Liver (tissue), 3 donors: ENCODE measurements at regions not wholly inside any gene's neighbourhood (a gene's known extent, or its start where the extent isn't known, plus 50 kb on each side); places are given as distances from the start of the nearest gene placed in this dataset.

Source experiments
- FOXA1 ChIP-seq: IDR thresholded peaks from 2 replicates; pipeline ENCODE4 v1.6.1; 2016; ENCODE audit warnings: antibody characterized with exemption
- JUND ChIP-seq, 2 donors: IDR thresholded peaks; 2 replicates each; pipeline ENCODE4 v1.6.1; 2016; ENCODE audit warnings: antibody characterized with exemption in 2 of 2
- RAD21 ChIP-seq, 2 donors: IDR thresholded peaks; 2 replicates each; pipeline ENCODE4 v1.6.1; 2016; ENCODE audit warnings: antibody characterized with exemption in 2 of 2, mild to moderate bottlenecking in 2 of 2
- REST ChIP-seq: IDR thresholded peaks from 2 replicates; pipeline ENCODE4 v1.6.1; 2016; ENCODE audit warnings: antibody characterized with exemption, mild to moderate bottlenecking
- SP1 ChIP-seq: IDR thresholded peaks from 2 replicates; pipeline ENCODE4 v1.6.1; 2018; ENCODE audit warnings: antibody characterized with exemption, mild to moderate bottlenecking
- TAF1 ChIP-seq: conservative IDR thresholded peaks from 2 replicates; pipeline ENCODE4 v1.6.1; 2016; ENCODE audit warnings: antibody characterized with exemption, mild to moderate bottlenecking
- YY1 ChIP-seq: IDR thresholded peaks from 2 replicates; pipeline ENCODE4 v1.6.1; 2016; ENCODE audit warnings: antibody characterized with exemption, mild to moderate bottlenecking
- TF ChIP-seq, protein P1 (sequence below): fragments of 150-350 bp; IDR thresholded peaks from 2 replicates; pipeline ENCODE4 v1.5.1; 2017; ENCODE audit warnings: improper control_type of control experiment, low read depth, low read length; ENCODE audit not compliant: missing input control
- TF ChIP-seq, protein P2 (sequence below): IDR thresholded peaks from 2 replicates; pipeline ENCODE4 v1.6.1; 2016; ENCODE audit warnings: antibody characterized with exemption
- TF ChIP-seq, protein P3 (sequence below): IDR thresholded peaks from 2 replicates; pipeline ENCODE4 v1.6.1; 2016; ENCODE audit warnings: antibody characterized with exemption
- TF ChIP-seq, protein P4 (sequence below): IDR thresholded peaks from 2 replicates; pipeline ENCODE4 v1.6.1; 2016; ENCODE audit warnings: antibody characterized with exemption
- donor health status: healthy.
- donor health status: healthy.

DNA sequence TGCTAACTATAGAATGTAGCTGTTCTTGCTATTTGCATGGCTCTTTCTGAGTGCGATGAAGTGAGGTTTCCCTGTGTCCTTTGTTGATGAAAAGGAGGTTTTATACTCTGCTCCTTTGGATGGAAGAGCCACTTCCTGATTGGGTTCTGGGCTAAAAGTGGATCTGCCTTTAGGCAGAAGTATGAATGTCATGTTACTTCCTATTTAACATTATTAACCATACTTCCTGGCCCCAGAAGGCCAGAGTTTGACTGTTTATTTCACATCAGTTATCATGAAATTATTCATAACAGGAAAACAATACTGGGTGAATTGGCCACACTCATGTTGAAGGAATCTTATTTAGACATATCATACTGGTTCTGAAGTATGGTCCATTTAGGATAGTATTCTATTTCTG lies 386.2 kb downstream of the PCDH7 start:
- TF ChIP-seq, protein P1, sequence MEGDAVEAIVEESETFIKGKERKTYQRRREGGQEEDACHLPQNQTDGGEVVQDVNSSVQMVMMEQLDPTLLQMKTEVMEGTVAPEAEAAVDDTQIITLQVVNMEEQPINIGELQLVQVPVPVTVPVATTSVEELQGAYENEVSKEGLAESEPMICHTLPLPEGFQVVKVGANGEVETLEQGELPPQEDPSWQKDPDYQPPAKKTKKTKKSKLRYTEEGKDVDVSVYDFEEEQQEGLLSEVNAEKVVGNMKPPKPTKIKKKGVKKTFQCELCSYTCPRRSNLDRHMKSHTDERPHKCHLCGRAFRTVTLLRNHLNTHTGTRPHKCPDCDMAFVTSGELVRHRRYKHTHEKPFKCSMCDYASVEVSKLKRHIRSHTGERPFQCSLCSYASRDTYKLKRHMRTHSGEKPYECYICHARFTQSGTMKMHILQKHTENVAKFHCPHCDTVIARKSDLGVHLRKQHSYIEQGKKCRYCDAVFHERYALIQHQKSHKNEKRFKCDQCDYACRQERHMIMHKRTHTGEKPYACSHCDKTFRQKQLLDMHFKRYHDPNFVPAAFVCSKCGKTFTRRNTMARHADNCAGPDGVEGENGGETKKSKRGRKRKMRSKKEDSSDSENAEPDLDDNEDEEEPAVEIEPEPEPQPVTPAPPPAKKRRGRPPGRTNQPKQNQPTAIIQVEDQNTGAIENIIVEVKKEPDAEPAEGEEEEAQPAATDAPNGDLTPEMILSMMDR: no peak
- TF ChIP-seq TAF1: no peak
- TF ChIP-seq, protein P2, sequence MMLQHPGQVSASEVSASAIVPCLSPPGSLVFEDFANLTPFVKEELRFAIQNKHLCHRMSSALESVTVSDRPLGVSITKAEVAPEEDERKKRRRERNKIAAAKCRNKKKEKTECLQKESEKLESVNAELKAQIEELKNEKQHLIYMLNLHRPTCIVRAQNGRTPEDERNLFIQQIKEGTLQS: no peak
- no peak for TF ChIP-seq RAD21 (IDR thresholded peaks at IDR 0.05)
- TF ChIP-seq, protein P3, sequence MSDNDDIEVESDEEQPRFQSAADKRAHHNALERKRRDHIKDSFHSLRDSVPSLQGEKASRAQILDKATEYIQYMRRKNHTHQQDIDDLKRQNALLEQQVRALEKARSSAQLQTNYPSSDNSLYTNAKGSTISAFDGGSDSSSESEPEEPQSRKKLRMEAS: no peak
- no peak for TF ChIP-seq REST
- no peak for TF ChIP-seq YY1
- TF ChIP-seq, protein P4, sequence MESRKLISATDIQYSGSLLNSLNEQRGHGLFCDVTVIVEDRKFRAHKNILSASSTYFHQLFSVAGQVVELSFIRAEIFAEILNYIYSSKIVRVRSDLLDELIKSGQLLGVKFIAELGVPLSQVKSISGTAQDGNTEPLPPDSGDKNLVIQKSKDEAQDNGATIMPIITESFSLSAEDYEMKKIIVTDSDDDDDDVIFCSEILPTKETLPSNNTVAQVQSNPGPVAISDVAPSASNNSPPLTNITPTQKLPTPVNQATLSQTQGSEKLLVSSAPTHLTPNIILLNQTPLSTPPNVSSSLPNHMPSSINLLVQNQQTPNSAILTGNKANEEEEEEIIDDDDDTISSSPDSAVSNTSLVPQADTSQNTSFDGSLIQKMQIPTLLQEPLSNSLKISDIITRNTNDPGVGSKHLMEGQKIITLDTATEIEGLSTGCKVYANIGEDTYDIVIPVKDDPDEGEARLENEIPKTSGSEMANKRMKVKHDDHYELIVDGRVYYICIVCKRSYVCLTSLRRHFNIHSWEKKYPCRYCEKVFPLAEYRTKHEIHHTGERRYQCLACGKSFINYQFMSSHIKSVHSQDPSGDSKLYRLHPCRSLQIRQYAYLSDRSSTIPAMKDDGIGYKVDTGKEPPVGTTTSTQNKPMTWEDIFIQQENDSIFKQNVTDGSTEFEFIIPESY: no peak
- TF ChIP-seq FOXA1: no peak
- no peak for TF ChIP-seq SP1
- no peak for TF ChIP-seq JUND (IDR thresholded peaks at IDR 0.05)
